ENCODE measurements at regions not wholly inside any gene's neighbourhood (a gene's known extent, or its start where the extent isn't known, plus 50 kb on each side); places are given as distances from the start of the nearest gene placed in this dataset.

DNA sequence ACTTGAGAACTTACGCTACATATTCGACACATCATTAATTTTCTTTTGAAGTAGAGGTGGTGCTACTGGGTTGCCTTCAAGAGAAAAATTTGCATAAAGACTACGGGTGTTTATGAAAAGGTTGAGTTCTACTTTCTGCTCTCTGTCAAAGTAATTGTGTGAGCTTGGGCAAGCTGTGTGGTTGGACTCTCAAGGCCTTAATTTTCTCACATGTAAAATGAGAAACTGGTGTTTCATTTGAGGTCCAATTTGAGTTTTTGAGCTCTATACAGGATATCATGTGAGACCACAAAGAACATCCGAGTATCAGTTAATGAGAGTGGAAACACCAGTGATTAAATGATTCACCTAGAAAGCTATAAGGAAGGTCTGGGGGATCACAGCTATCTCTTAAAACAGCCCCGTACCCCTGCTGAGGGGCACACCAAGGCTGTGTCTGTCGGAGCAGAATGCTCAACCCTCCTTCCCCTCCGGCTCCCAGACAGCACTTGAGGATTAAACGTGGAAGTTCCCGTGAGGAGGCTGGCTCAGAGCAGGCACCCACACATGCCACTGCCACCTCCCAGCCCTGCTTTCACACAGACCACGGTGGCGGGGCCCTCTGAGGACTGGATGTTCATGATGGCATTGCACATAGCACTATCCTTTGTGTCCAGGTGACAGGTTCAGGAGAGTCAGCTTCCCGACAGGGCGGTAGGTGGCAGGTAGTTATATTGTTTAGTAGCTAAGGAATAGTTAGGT, 191.8 kb downstream of the RNF144A start:
- TF ChIP-seq POLR2A (IDR thresholded peaks at IDR 0.05; ENCODE audit: low read depth, low read length) (no peak), POLR2AphosphoS5 (IDR thresholded peaks at IDR 0.05; ENCODE audit: low read depth, low read length) (no peak), SPI1 (IDR thresholded peaks at IDR 0.05; ENCODE audit: low read depth, low read length) (no peak), TAF1 (IDR thresholded peaks at IDR 0.05; ENCODE audit: low read depth, low read length) (no peak), POU2F2 (IDR thresholded peaks at IDR 0.05; ENCODE audit: low read depth, low read length) (no peak)

Measured in GM12891 (cell line).